Gastrocnemius medialis (tissue), 4 donors: ENCODE measurements at regions not wholly inside any gene's neighbourhood (a gene's known extent, or its start where the extent isn't known, plus 50 kb on each side); places are given as distances from the start of the nearest gene placed in this dataset.

ENCODE experiments used
- CTCF ChIP-seq, 5 experiments: fragments of 450-650 bp in 3 of 5; fragments of 200-600 bp in 2 of 5; sonication (generic) in 2 of 5; IDR thresholded peaks in 4 of 5; conservative IDR thresholded peaks in 1 of 5; 1 replicate in 4 of 5; 2 replicates in 1 of 5; pipeline ENCODE4 v1.5.1; 2016 to 2019; ENCODE audit warnings: antibody characterized with exemption in 5 of 5, mild to moderate bottlenecking in 3 of 5, moderate library complexity in 3 of 5
- POLR2A ChIP-seq, 2 donors: fragments of 450-650 bp; IDR thresholded peaks; one replicate each; pipeline ENCODE4 v1.6.1; 2017; ENCODE audit warnings: antibody characterized with exemption in 2 of 2, mild to moderate bottlenecking in 2 of 2, moderate library complexity in 2 of 2

GRCh38 chr3:182244222-182244971 lies 532.7 kb downstream of the SOX2 start:
- no peak for TF ChIP-seq CTCF (IDR thresholded peaks at IDR 0.05 in 4 of 5, conservative IDR thresholded peaks at IDR 0.05 in 1 of 5)
- TF ChIP-seq POLR2A (IDR thresholded peaks at IDR 0.05): no peak
